GM12878 (cell line): ENCODE measurements at regions not wholly inside any gene's neighbourhood (a gene's known extent, or its start where the extent isn't known, plus 50 kb on each side); places are given as distances from the start of the nearest gene placed in this dataset.

ENCODE experiments used
- EGR1 ChIP-seq, 2 experiments: IDR thresholded peaks; 1 replicate in 1 of 2; 2 replicates in 1 of 2; pipeline ENCODE4 v1.6.1; 2011 to 2012; ENCODE audit warnings: low read depth in 2 of 2, low read length in 2 of 2, borderline replicate concordance in 1 of 2, mild to moderate bottlenecking in 1 of 2, moderate library complexity in 1 of 2
- EZH2 ChIP-seq: IDR thresholded peaks from 2 replicates; pipeline ENCODE4 v1.6.1; 2012; ENCODE audit warnings: low read depth, mild to moderate bottlenecking, control low read depth, inconsistent platforms, low read length, borderline replicate concordance; ENCODE audit not compliant: control insufficient read depth
- HDAC6 ChIP-seq: fragments of 200-600 bp; sonication (generic); IDR thresholded peaks from one replicate; pipeline ENCODE4 v1.8.0; 2017; ENCODE audit warnings: antibody characterized with exemption; ENCODE audit not compliant: unreplicated experiment
- MTA2 ChIP-seq: fragments of 450-650 bp; IDR thresholded peaks from 2 replicates; pipeline ENCODE4 v1.6.1; 2016; ENCODE audit warnings: low read depth, mild to moderate bottlenecking, moderate library complexity
- MXI1 ChIP-seq: fragments of 150-350 bp; IDR thresholded peaks from 2 replicates; pipeline ENCODE4 v1.6.1; 2011; ENCODE audit warnings: low read depth, mild to moderate bottlenecking, inconsistent platforms, low read length, improper control_type of control experiment
- MYC ChIP-seq: IDR thresholded peaks from 2 replicates; pipeline ENCODE4 v1.6.1; 2011; ENCODE audit warnings: mild to moderate bottlenecking, low read length, moderate library complexity, inconsistent platforms; ENCODE audit not compliant: insufficient read depth, insufficient replicate concordance, insufficient read length, severe bottlenecking
- POLR2AphosphoS5 ChIP-seq: IDR thresholded peaks from 2 replicates; pipeline ENCODE4 v1.6.1; 2011; ENCODE audit warnings: mild to moderate bottlenecking, low read length, inconsistent platforms
- RAD21 ChIP-seq: IDR thresholded peaks from 2 replicates; pipeline ENCODE4 v1.6.1; 2011; ENCODE audit warnings: mild to moderate bottlenecking, low read depth, low read length, moderate library complexity; ENCODE audit not compliant: insufficient read depth
- SUZ12 ChIP-seq: fragments of 200-600 bp; sonication (generic); IDR thresholded peaks from one replicate; pipeline ENCODE4 v1.6.1; 2018; ENCODE audit warnings: antibody characterized with exemption, mild to moderate bottlenecking; ENCODE audit not compliant: unreplicated experiment
- ZSCAN29 ChIP-seq: fragments of 450-650 bp; IDR thresholded peaks from 2 replicates; pipeline ENCODE4 v1.6.1; 2017; ENCODE audit warnings: mild to moderate bottlenecking, moderate library complexity
- TF ChIP-seq, protein P1 (sequence below), 3 experiments: IDR thresholded peaks in 2 of 3; conservative IDR thresholded peaks in 1 of 3; 2 replicates each; pipeline ENCODE4 v1.5.1; 2011; ENCODE audit warnings: low read depth in 3 of 3, low read length in 3 of 3, mild to moderate bottlenecking in 3 of 3, control low read depth in 2 of 3, moderate library complexity in 2 of 3, inconsistent platforms in 1 of 3, mixed read lengths in 1 of 3; ENCODE audit not compliant: control insufficient read depth in 2 of 3, insufficient read depth in 1 of 3; ENCODE audit errors: extremely low read depth in 1 of 3

DNA sequence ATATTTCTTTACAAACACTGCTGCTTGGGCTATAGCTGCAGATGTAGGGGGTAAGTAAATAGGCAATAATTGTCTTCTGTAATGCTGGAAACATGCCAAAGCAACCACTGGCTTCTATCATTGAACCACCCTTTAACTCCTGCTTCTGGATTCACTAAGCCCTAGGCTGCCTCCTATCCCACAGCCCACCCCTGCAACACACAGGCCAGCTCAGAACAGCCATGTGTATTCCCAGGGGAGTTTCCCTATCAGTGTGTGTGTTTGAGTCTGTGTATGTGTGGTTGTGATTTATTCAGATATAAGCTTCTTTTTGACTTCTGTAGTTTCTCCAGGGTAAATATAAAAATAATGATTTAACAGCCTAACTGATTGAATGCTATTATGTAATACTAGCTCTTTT lies 291.3 kb downstream of the PCDH10 start:
- TF ChIP-seq, protein P1, sequence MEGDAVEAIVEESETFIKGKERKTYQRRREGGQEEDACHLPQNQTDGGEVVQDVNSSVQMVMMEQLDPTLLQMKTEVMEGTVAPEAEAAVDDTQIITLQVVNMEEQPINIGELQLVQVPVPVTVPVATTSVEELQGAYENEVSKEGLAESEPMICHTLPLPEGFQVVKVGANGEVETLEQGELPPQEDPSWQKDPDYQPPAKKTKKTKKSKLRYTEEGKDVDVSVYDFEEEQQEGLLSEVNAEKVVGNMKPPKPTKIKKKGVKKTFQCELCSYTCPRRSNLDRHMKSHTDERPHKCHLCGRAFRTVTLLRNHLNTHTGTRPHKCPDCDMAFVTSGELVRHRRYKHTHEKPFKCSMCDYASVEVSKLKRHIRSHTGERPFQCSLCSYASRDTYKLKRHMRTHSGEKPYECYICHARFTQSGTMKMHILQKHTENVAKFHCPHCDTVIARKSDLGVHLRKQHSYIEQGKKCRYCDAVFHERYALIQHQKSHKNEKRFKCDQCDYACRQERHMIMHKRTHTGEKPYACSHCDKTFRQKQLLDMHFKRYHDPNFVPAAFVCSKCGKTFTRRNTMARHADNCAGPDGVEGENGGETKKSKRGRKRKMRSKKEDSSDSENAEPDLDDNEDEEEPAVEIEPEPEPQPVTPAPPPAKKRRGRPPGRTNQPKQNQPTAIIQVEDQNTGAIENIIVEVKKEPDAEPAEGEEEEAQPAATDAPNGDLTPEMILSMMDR (IDR thresholded peaks at IDR 0.05 in 2 of 3, conservative IDR thresholded peaks at IDR 0.05 in 1 of 3; ENCODE audit: control insufficient read depth in 2 of 3, extremely low read depth in 1 of 3, insufficient read depth in 1 of 3, low read depth in 3 of 3, low read length in 3 of 3), result no peak
- TF ChIP-seq EZH2 (no peak), RAD21 (no peak), POLR2AphosphoS5 (no peak), SUZ12 (no peak), HDAC6 (no peak), MYC (no peak), EGR1 (IDR thresholded peaks at IDR 0.05; ENCODE audit: borderline replicate concordance in 1 of 2, low read depth in 2 of 2, low read length in 2 of 2) (no peak), MTA2 (no peak), ZSCAN29 (no peak), MXI1 (no peak)
